ENCODE measurements at regions not wholly inside any gene's neighbourhood (a gene's known extent, or its start where the extent isn't known, plus 50 kb on each side); places are given as distances from the start of the nearest gene placed in this dataset.

DNA sequence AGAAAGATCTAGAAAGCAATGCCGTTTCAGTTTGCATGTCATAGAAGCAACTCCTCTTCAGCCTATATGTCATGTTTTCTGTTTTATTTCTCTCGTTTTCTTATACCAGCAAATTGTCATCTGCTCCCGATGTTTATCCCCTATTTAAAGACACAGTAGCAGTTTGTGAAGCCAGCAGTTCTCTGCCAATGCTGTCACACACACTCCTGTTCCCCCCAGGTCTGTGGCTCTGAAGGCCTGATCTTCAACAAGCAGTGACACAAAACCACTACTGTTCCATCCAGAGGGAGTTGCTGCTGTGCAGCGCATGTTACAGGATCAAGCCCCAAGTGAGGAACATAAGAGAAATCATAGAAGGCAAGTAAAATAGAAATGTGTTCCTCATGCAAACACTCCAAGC is 364.1 kb upstream of the SLC30A5 start:
- TF ChIP-seq, protein P1, sequence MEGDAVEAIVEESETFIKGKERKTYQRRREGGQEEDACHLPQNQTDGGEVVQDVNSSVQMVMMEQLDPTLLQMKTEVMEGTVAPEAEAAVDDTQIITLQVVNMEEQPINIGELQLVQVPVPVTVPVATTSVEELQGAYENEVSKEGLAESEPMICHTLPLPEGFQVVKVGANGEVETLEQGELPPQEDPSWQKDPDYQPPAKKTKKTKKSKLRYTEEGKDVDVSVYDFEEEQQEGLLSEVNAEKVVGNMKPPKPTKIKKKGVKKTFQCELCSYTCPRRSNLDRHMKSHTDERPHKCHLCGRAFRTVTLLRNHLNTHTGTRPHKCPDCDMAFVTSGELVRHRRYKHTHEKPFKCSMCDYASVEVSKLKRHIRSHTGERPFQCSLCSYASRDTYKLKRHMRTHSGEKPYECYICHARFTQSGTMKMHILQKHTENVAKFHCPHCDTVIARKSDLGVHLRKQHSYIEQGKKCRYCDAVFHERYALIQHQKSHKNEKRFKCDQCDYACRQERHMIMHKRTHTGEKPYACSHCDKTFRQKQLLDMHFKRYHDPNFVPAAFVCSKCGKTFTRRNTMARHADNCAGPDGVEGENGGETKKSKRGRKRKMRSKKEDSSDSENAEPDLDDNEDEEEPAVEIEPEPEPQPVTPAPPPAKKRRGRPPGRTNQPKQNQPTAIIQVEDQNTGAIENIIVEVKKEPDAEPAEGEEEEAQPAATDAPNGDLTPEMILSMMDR (IDR thresholded peaks at IDR 0.05; ENCODE audit: low read depth, low read length), result no peak
- no peak for TF ChIP-seq POLR2A (IDR thresholded peaks at IDR 0.05; ENCODE audit: extremely low read depth, insufficient read length)
- TF ChIP-seq, protein P2, sequence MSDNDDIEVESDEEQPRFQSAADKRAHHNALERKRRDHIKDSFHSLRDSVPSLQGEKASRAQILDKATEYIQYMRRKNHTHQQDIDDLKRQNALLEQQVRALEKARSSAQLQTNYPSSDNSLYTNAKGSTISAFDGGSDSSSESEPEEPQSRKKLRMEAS (IDR thresholded peaks at IDR 0.05; ENCODE audit: low read depth, low read length), result no peak
